ENCODE measurements at regions not wholly inside any gene's neighbourhood (a gene's known extent, or its start where the extent isn't known, plus 50 kb on each side); places are given as distances from the start of the nearest gene placed in this dataset.

- Histone ChIP-seq H2AFZ (ENCODE audit: low read length) (no peak overlapping the region), H3K9ac (ENCODE audit: low read length) (no peak overlapping the region), H3K4me1 (ENCODE audit: low read length) (no peaks in the 10 kb centered on the region), H3K4me2 (ENCODE audit: low read depth, low read length, poor library complexity, severe bottlenecking) (no peak overlapping the region), H4K20me1 (ENCODE audit: insufficient read depth, low read depth, low read length) (no peaks in the 10 kb centered on the region), H3K79me2 (ENCODE audit: low read length) (no peaks in the 10 kb centered on the region), H3K4me3 (ENCODE audit: low read length) (no peak overlapping the region), H3K9me2 (replicated peaks; ENCODE audit: insufficient read depth, low read length) (no peaks in the 10 kb centered on the region), H3K27me3 (ENCODE audit: low read length) (no peaks in the 10 kb centered on the region), H3K36me3 (ENCODE audit: insufficient read depth, low read length) (no peaks in the 10 kb centered on the region), H3K27ac (ENCODE audit: low read length) (no peak overlapping the region), H3K9me3 (ENCODE audit: low read length) (no peaks in the 10 kb centered on the region)
- no peak for DNase-seq
Measured at GRCh38 chr1:34645919-34646318, 108.9 kb upstream of the GJB5 start.

GRCh38 chr1:34648501-34648900 is 106.3 kb upstream of the GJB5 start:
- DNase-seq: no peak
- Histone ChIP-seq H3K79me2 (ENCODE audit: low read length) (no peaks in the 10 kb centered on the region), H3K4me1 (ENCODE audit: low read length) (no peaks in the 10 kb centered on the region), H2AFZ (ENCODE audit: low read length) (no peak overlapping the region), H3K9me3 (ENCODE audit: low read length) (no peaks in the 10 kb centered on the region), H3K4me3 (ENCODE audit: low read length) (no peak overlapping the region), H4K20me1 (ENCODE audit: insufficient read depth, low read depth, low read length) (no peaks in the 10 kb centered on the region), H3K36me3 (ENCODE audit: insufficient read depth, low read length) (no peaks in the 10 kb centered on the region), H3K4me2 (ENCODE audit: low read depth, low read length, poor library complexity, severe bottlenecking) (no peak overlapping the region), H3K27ac (ENCODE audit: low read length) (no peak overlapping the region), H3K9me2 (replicated peaks; ENCODE audit: insufficient read depth, low read length) (no peaks in the 10 kb centered on the region), H3K9ac (ENCODE audit: low read length) (no peak overlapping the region), H3K27me3 (ENCODE audit: low read length) (no peaks in the 10 kb centered on the region)

DNA sequence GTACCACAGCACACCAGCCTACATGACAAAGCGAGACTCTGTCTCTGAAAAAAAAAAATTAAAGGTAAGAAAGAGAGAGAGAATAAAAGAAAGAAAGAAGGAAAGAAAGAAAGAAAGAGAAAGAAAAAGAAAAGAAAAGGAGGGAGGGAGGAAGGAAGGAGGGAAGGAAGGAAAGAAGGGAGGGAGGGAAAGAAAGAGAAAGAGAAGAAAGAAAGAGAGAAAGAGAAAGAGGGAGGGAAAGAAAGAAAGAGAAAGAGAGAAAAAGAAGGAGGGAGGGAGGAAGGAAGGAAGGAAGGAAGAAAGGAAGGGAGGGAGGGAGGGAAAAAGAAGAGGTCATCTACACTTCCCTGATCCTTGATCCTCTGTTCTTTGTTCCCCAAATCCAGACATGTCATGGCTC is 104.8 kb upstream of the GJB5 start:
- H3K27me3 ChIP-seq (ENCODE audit: low read length): no peaks in the 10 kb centered on the region
- no peaks in the 10 kb centered on the region for H3K9me2 ChIP-seq (replicated peaks; ENCODE audit: insufficient read depth, low read length)
- H3K4me3 ChIP-seq (ENCODE audit: low read length): no peak overlapping the region
- no peak overlapping the region for H3K27ac ChIP-seq (ENCODE audit: low read length)
- H3K9me3 ChIP-seq (ENCODE audit: low read length): no peaks in the 10 kb centered on the region
- no peak overlapping the region for H2AFZ ChIP-seq (ENCODE audit: low read length)
- H3K36me3 ChIP-seq (ENCODE audit: insufficient read depth, low read length): no peaks in the 10 kb centered on the region
- H3K4me2 ChIP-seq (ENCODE audit: low read depth, low read length, poor library complexity, severe bottlenecking): no peak overlapping the region
- no peak overlapping the region for H3K9ac ChIP-seq (ENCODE audit: low read length)
- no peaks in the 10 kb centered on the region for H3K4me1 ChIP-seq (ENCODE audit: low read length)
- DNase-seq: no peak
- H4K20me1 ChIP-seq (ENCODE audit: insufficient read depth, low read depth, low read length): no peaks in the 10 kb centered on the region
- H3K79me2 ChIP-seq (ENCODE audit: low read length): no peaks in the 10 kb centered on the region

GRCh38 chr1:34650800-34651199 is 104.0 kb upstream of the GJB5 start:
- no peaks in the 10 kb centered on the region for H3K36me3 ChIP-seq (ENCODE audit: insufficient read depth, low read length)

GRCh38 chr1:34653110-34653509 is 101.7 kb upstream of the GJB5 start:
- no peaks in the 10 kb centered on the region for H3K79me2 ChIP-seq (ENCODE audit: low read length)
- H3K9me2 ChIP-seq (replicated peaks; ENCODE audit: insufficient read depth, low read length): no peaks in the 10 kb centered on the region
- no peaks in the 10 kb centered on the region for H3K36me3 ChIP-seq (ENCODE audit: insufficient read depth, low read length)
- no peak overlapping the region for H3K4me3 ChIP-seq (ENCODE audit: low read length)
- no peak for DNase-seq
- no peak overlapping the region for H3K9ac ChIP-seq (ENCODE audit: low read length)
- H3K4me1 ChIP-seq (ENCODE audit: low read length): no peaks in the 10 kb centered on the region
- H4K20me1 ChIP-seq (ENCODE audit: insufficient read depth, low read depth, low read length): no peaks in the 10 kb centered on the region
- no peaks in the 10 kb centered on the region for H3K27me3 ChIP-seq (ENCODE audit: low read length)
- no peaks in the 10 kb centered on the region for H3K9me3 ChIP-seq (ENCODE audit: low read length)
- no peak overlapping the region for H3K4me2 ChIP-seq (ENCODE audit: low read depth, low read length, poor library complexity, severe bottlenecking)
- no peak overlapping the region for H3K27ac ChIP-seq (ENCODE audit: low read length)
- no peak overlapping the region for H2AFZ ChIP-seq (ENCODE audit: low read length)

More at GRCh38 chr1:34650800-34651199, 104.0 kb upstream of the GJB5 start:
- Histone ChIP-seq H3K9me3 (ENCODE audit: low read length) (no peaks in the 10 kb centered on the region), H3K79me2 (ENCODE audit: low read length) (no peaks in the 10 kb centered on the region), H4K20me1 (ENCODE audit: insufficient read depth, low read depth, low read length) (no peaks in the 10 kb centered on the region), H3K9me2 (replicated peaks; ENCODE audit: insufficient read depth, low read length) (no peaks in the 10 kb centered on the region), H3K4me2 (ENCODE audit: low read depth, low read length, poor library complexity, severe bottlenecking) (no peak overlapping the region), H3K27me3 (ENCODE audit: low read length) (no peaks in the 10 kb centered on the region), H3K4me3 (ENCODE audit: low read length) (no peak overlapping the region), H2AFZ (ENCODE audit: low read length) (no peak overlapping the region), H3K9ac (ENCODE audit: low read length) (no peak overlapping the region), H3K27ac (ENCODE audit: low read length) (no peak overlapping the region), H3K4me1 (ENCODE audit: low read length) (no peaks in the 10 kb centered on the region)
- no peak for DNase-seq

DNA sequence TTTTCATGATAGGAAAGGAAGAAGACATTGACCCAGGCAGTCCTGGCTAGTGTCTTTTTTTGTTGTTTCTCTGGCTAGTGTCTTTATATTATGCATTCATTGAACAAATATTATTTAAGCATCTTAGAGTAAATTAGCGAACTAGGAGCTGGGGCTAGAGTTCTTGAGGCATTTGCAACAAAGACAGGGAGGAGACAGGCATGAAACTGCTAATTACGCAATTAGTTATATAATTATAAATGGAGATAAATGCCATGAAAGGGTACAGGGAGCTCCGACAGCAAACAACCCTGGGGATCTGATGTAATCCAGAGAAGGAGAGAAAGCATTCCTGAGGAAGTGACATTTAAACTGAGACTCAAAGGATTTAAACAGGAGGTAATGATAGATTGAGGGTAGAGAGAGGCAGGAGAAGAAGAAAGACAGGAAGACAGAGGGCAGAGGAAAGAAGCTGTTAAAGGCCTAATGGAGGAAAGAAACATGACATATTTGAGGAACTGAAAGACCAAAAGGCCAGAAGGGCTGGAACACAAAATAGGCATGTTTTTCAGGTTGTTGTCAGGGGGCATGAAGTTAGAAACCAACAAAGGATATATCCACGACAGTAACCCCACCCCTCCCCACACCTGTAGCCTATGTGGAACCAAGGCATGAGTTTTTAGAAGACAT is 99.5 kb upstream of the GJB5 start:
- H3K27me3 ChIP-seq (ENCODE audit: low read length): no peaks in the 10 kb centered on the region
- no peak overlapping the region for H3K4me2 ChIP-seq (ENCODE audit: low read depth, low read length, poor library complexity, severe bottlenecking)
- H3K79me2 ChIP-seq (ENCODE audit: low read length): no peaks in the 10 kb centered on the region
- no peak overlapping the region for H3K4me3 ChIP-seq (ENCODE audit: low read length)
- no peak overlapping the region for H3K27ac ChIP-seq (ENCODE audit: low read length)
- H2AFZ ChIP-seq (ENCODE audit: low read length): no peak overlapping the region
- H3K9ac ChIP-seq (ENCODE audit: low read length): no peak overlapping the region
- no peaks in the 10 kb centered on the region for H4K20me1 ChIP-seq (ENCODE audit: insufficient read depth, low read depth, low read length)
- no peaks in the 10 kb centered on the region for H3K4me1 ChIP-seq (ENCODE audit: low read length)
- no peaks in the 10 kb centered on the region for H3K9me2 ChIP-seq (replicated peaks; ENCODE audit: insufficient read depth, low read length)
- no peaks in the 10 kb centered on the region for H3K36me3 ChIP-seq (ENCODE audit: insufficient read depth, low read length)
- no peak for DNase-seq
- H3K9me3 ChIP-seq (ENCODE audit: low read length): no peaks in the 10 kb centered on the region

- no peaks in the 10 kb centered on the region for H3K4me1 ChIP-seq (ENCODE audit: low read length)
- H3K9ac ChIP-seq (ENCODE audit: low read length): no peak overlapping the region
- DNase-seq: no peak
- no peak overlapping the region for H2AFZ ChIP-seq (ENCODE audit: low read length)
- H3K9me3 ChIP-seq (ENCODE audit: low read length): no peaks in the 10 kb centered on the region
- no peaks in the 10 kb centered on the region for H3K79me2 ChIP-seq (ENCODE audit: low read length)
- no peak overlapping the region for H3K4me2 ChIP-seq (ENCODE audit: low read depth, low read length, poor library complexity, severe bottlenecking)
- no peak overlapping the region for H3K4me3 ChIP-seq (ENCODE audit: low read length)
- no peaks in the 10 kb centered on the region for H4K20me1 ChIP-seq (ENCODE audit: insufficient read depth, low read depth, low read length)
- no peaks in the 10 kb centered on the region for H3K27me3 ChIP-seq (ENCODE audit: low read length)
- H3K9me2 ChIP-seq (replicated peaks; ENCODE audit: insufficient read depth, low read length): no peaks in the 10 kb centered on the region
- no peaks in the 10 kb centered on the region for H3K36me3 ChIP-seq (ENCODE audit: insufficient read depth, low read length)
- no peak overlapping the region for H3K27ac ChIP-seq (ENCODE audit: low read length)
Measured at GRCh38 chr1:34655875-34656240, 99.0 kb upstream of the GJB5 start.

DNA sequence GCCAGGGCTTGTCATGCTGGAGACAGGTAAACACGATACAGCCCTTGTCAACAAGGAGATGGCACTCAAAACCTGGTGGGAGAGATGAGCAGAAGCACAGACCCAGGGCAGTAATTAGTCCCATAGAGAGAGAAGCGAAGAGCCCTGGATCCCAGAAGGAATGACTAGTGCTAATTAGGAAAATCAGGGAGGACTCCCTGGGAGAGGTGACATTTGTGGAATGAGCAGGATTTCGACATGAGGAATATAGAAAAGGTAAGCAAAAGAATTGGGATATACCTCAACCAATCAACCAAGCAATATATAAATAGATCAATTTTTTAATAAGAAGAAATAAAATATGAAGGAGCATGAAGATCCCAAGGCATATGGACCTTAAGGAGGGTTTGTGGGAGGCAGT is 98.5 kb upstream of the GJB5 start:
- H3K4me2 ChIP-seq (ENCODE audit: low read depth, low read length, poor library complexity, severe bottlenecking): no peak overlapping the region
- no peaks in the 10 kb centered on the region for H3K9me3 ChIP-seq (ENCODE audit: low read length)
- no peak overlapping the region for H3K4me3 ChIP-seq (ENCODE audit: low read length)
- H4K20me1 ChIP-seq (ENCODE audit: insufficient read depth, low read depth, low read length): no peaks in the 10 kb centered on the region
- H3K27me3 ChIP-seq (ENCODE audit: low read length): no peaks in the 10 kb centered on the region
- H3K9me2 ChIP-seq (replicated peaks; ENCODE audit: insufficient read depth, low read length): no peaks in the 10 kb centered on the region
- H3K9ac ChIP-seq (ENCODE audit: low read length): no peak overlapping the region
- no peaks in the 10 kb centered on the region for H3K79me2 ChIP-seq (ENCODE audit: low read length)
- no peak overlapping the region for H2AFZ ChIP-seq (ENCODE audit: low read length)
- no peaks in the 10 kb centered on the region for H3K4me1 ChIP-seq (ENCODE audit: low read length)
- no peak overlapping the region for H3K27ac ChIP-seq (ENCODE audit: low read length)
- no peak for DNase-seq
- H3K36me3 ChIP-seq (ENCODE audit: insufficient read depth, low read length): no peaks in the 10 kb centered on the region

DNA sequence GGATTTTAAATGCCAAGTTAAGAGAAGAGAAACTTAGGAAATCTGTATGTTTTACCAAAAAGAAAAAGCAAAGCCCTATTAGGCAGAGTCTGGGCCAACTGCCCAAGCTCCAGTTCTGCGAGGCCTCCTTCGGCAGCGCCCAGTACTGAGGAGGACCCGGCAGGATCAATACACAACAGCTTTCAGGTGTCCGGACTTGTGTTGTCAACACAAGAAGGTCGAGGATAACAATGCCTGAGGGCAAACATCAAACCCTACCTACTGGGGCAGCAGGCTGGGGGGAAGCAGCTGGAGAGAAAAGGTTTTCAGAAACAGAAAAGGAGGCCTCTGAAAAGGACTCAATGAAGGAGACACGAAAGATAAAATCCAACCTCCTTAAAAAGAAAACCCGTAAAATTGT is 98.1 kb upstream of the GJB5 start:
- Histone ChIP-seq H3K4me3 (ENCODE audit: low read length) (no peak overlapping the region), H3K9me2 (replicated peaks; ENCODE audit: insufficient read depth, low read length) (no peaks in the 10 kb centered on the region), H3K27me3 (ENCODE audit: low read length) (no peaks in the 10 kb centered on the region), H3K36me3 (ENCODE audit: insufficient read depth, low read length) (no peaks in the 10 kb centered on the region), H3K9me3 (ENCODE audit: low read length) (no peaks in the 10 kb centered on the region), H3K79me2 (ENCODE audit: low read length) (no peaks in the 10 kb centered on the region), H3K9ac (ENCODE audit: low read length) (no peak overlapping the region), H3K27ac (ENCODE audit: low read length) (no peak overlapping the region), H3K4me2 (ENCODE audit: low read depth, low read length, poor library complexity, severe bottlenecking) (no peak overlapping the region), H2AFZ (ENCODE audit: low read length) (no peak overlapping the region), H3K4me1 (ENCODE audit: low read length) (no peaks in the 10 kb centered on the region), H4K20me1 (ENCODE audit: insufficient read depth, low read depth, low read length) (no peaks in the 10 kb centered on the region)
- DNase-seq: no peak
